ENCODE measurements at regions not wholly inside any gene's neighbourhood (a gene's known extent, or its start where the extent isn't known, plus 50 kb on each side); places are given as distances from the start of the nearest gene placed in this dataset.

DNA sequence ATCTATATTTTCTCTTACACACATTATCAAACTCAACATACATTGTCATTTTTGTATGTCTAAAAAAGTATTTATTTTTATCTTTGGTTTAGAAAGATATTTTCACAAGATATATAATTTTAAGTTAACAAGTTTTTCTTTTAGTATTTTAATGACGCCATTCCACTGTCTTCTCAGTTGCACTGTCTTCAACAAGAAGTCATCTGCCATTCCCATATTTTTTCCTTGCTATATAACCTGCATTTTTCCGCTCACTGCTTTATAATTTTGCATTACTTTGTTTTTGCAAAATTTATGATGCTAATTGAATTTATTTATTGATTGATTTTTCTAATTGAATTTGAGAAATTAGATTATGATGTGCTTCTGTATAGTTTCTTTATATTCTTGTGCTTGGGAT, 357.8 kb upstream of the RNF32 start:
- Histone ChIP-seq H3K27me3 (no peaks in the 10 kb centered on the region), H3K36me3 (no peaks in the 10 kb centered on the region), H3K4me3 (ENCODE audit: low read depth, low read length) (no peak overlapping the region), H3K4me1 (no peaks in the 10 kb centered on the region), H3K9me3 (no peaks in the 10 kb centered on the region)
- TF ChIP-seq, protein P1, sequence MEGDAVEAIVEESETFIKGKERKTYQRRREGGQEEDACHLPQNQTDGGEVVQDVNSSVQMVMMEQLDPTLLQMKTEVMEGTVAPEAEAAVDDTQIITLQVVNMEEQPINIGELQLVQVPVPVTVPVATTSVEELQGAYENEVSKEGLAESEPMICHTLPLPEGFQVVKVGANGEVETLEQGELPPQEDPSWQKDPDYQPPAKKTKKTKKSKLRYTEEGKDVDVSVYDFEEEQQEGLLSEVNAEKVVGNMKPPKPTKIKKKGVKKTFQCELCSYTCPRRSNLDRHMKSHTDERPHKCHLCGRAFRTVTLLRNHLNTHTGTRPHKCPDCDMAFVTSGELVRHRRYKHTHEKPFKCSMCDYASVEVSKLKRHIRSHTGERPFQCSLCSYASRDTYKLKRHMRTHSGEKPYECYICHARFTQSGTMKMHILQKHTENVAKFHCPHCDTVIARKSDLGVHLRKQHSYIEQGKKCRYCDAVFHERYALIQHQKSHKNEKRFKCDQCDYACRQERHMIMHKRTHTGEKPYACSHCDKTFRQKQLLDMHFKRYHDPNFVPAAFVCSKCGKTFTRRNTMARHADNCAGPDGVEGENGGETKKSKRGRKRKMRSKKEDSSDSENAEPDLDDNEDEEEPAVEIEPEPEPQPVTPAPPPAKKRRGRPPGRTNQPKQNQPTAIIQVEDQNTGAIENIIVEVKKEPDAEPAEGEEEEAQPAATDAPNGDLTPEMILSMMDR (IDR thresholded peaks at IDR 0.05; ENCODE audit: low read depth, low read length) = no peak
- no peak for DNase-seq

DNA sequence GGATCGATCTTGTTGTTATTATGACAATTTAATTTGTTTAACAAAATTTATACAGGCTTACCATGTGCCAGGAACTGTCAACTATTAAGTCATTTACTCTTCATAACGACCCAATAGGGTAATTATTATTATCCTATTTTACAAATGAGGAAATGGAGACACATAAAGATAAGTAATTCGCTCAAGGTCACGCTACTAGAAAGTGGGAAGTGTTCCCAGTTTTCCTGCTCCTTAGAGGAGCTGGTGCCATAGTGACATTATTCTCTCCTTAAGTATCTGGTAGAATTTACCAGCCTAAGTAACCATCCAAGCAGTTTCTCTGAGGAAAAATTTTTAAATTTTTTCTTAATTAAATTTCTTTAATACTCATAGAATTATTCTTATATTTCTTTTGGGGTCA, 360.9 kb upstream of the RNF32 start:
- Histone ChIP-seq H3K4me1 (no peaks in the 10 kb centered on the region), H3K27me3 (no peaks in the 10 kb centered on the region; the same call in 1 of the 2 replicates), H3K9me3 (no peaks in the 10 kb centered on the region), H3K4me3 (ENCODE audit: low read depth, low read length) (no peak overlapping the region), H3K36me3 (no peaks in the 10 kb centered on the region)
- no peak for DNase-seq
- TF ChIP-seq, protein P1 (IDR thresholded peaks at IDR 0.05; ENCODE audit: low read depth, low read length) = no peak

DNA sequence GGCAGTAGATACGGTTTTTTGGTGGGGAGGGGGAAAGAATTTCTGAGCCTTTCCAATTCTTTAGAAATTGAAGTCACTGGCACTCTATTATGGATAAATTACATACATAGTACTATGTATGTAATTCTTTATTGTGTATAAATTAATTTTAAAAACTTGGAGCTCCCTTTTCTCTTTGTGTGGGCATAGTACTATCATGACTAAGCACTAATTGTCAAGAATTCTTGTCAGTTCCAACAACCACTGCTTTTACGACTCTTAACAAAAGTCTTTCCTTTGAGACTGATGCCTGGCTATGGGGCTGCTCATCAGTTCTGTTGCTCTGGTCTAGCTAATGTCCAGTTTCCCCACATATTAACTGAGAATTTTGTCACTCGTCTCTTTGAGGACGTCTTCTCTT, 365.3 kb upstream of the RNF32 start:
- no peak overlapping the region for H3K4me3 ChIP-seq (ENCODE audit: low read depth, low read length)
- DNase-seq = no peak
- no peaks in the 10 kb centered on the region for H3K9me3 ChIP-seq
- H3K4me1 ChIP-seq = no peaks in the 10 kb centered on the region
- no peaks in the 10 kb centered on the region for H3K36me3 ChIP-seq
- peaks cover 3% of the 10 kb centered on the region; the same call in 1 of the 2 replicates for H3K27me3 ChIP-seq
- TF ChIP-seq, protein P1 (IDR thresholded peaks at IDR 0.05; ENCODE audit: low read depth, low read length) = no peak

DNA sequence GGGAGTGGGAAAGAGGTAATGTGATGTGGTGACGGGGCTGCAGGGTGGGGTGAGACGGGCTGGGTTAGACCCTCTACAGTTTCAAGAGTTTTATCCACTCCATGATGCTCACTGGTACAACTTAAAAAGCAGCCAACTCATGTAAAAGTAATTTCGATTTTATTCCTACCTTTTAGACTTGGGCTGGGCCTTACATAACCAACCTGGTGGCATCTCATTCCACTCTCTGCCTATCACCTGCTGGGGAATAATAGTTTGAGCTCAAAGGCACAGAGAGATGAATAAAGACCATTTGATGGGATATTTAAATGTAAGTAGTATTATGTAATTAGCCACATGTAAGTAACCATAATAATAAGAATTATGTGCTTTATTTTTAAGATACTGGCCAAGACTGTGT, 366.0 kb upstream of the RNF32 start:
- Histone ChIP-seq H3K4me3 (ENCODE audit: low read depth, low read length) (no peak overlapping the region), H3K9me3 (no peaks in the 10 kb centered on the region), H3K4me1 (no peaks in the 10 kb centered on the region), H3K27me3 (peaks cover 3% of the 10 kb centered on the region; the same call in 1 of the 2 replicates), H3K36me3 (no peaks in the 10 kb centered on the region)
- TF ChIP-seq, protein P1 (IDR thresholded peaks at IDR 0.05; ENCODE audit: low read depth, low read length) = no peak
- DNase-seq = no peak

DNA sequence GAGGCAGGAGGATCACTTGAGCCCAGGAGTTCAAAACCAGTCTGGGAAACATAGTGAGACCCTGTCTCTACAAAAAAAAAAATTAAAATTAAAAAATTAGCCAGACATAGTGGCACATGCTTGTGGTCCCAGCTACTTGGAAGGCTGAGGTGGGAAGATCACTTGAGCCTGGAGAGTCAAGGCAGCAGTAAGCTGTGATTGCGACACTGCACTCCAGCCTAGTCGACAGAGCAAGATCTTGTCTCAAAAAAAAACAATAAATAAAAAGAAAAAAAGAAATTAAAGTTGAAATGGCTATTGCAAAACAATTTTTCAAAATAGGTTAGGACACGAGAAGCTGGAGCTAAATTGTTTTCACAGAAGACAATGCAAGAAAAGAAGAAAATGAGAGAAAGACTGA, 379.0 kb upstream of the RNF32 start:
- peaks cover 14% of the 10 kb centered on the region for H3K27me3 ChIP-seq
- H3K9me3 ChIP-seq = no peaks in the 10 kb centered on the region
- no peaks in the 10 kb centered on the region for H3K36me3 ChIP-seq
- H3K4me1 ChIP-seq = no peaks in the 10 kb centered on the region
- DNase-seq = no peak
- TF ChIP-seq, protein P1 (IDR thresholded peaks at IDR 0.05; ENCODE audit: low read depth, low read length) = no peak
- no peak overlapping the region for H3K4me3 ChIP-seq (ENCODE audit: low read depth, low read length)

DNA sequence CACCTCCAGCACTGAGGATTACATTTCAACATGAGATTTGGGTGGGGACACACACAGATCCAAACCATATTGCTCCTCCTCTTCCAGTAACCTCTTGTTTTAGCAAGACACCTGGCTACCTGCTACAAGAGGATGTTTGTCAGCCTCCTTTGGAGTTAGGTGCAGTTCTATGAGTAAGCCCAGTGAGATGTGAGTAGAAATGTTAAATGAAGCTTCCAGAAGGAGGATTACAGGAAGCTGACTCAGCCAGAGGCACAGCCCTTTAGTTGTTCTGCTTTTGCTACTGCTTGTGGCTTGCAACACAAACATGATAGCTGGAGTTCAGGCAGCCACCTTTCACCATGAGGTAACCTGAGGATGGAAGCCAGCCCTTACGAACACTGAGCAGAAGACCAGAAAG, 382.7 kb upstream of the RNF32 start:
- TF ChIP-seq, protein P1 (IDR thresholded peaks at IDR 0.05; ENCODE audit: low read depth, low read length) = no peak
- Histone ChIP-seq H3K4me3 (ENCODE audit: low read depth, low read length) (no peak overlapping the region), H3K4me1 (no peaks in the 10 kb centered on the region), H3K36me3 (no peaks in the 10 kb centered on the region), H3K9me3 (no peaks in the 10 kb centered on the region), H3K27me3 (peaks cover 33% of the 10 kb centered on the region)
- DNase-seq = no peak
